ENCODE measurements at regions not wholly inside any gene's neighbourhood (a gene's known extent, or its start where the extent isn't known, plus 50 kb on each side); places are given as distances from the start of the nearest gene placed in this dataset.

GRCh38 chr3:67292356-67293121 lies 294.4 kb downstream of the KBTBD8 start:
- Mint-ChIP-seq H3K27ac (no peak overlapping the region), H3K36me3 (no peaks in the 10 kb centered on the region), H3K9me3 (no peaks in the 10 kb centered on the region), H3K4me3 (no peak overlapping the region), H3K27me3 (no peaks in the 10 kb centered on the region), H3K4me1 (peaks cover 0 to 4% (median 0%) of the 10 kb centered on the region in 4 donors)
- ATAC-seq (no peak), DNase-seq (no peak)
- POLR2A ChIA-PET, result no interaction called here

GRCh38 chr3:67294341-67294740 lies 296.2 kb downstream of the KBTBD8 start:
- no peak overlapping the region for H3K4me3 Mint-ChIP-seq
- H3K9me3 Mint-ChIP-seq, result no peaks in the 10 kb centered on the region
- POLR2A ChIA-PET, result no interaction called here
- no peak overlapping the region for H3K27ac Mint-ChIP-seq
- ATAC-seq, result no peak
- peaks cover 0 to 3% (median 0%) of the 10 kb centered on the region in 3 donors for H3K36me3 Mint-ChIP-seq
- DNase-seq, result no peak
- no peaks in the 10 kb centered on the region for H3K27me3 Mint-ChIP-seq
- H3K4me1 Mint-ChIP-seq, result peaks cover 0 to 4% (median 0%) of the 10 kb centered on the region in 4 donors

- H3K4me3 Mint-ChIP-seq, result no peak overlapping the region
- DNase-seq (no peak), ATAC-seq (no peak)
- H3K27me3 Mint-ChIP-seq, result no peaks in the 10 kb centered on the region
- no peak overlapping the region for H3K27ac Mint-ChIP-seq
- peaks cover 0 to 3% (median 0%) of the 10 kb centered on the region in 3 donors for H3K36me3 Mint-ChIP-seq
- H3K9me3 Mint-ChIP-seq, result no peaks in the 10 kb centered on the region
- POLR2A ChIA-PET, result no interaction called here
- no peaks in the 10 kb centered on the region for H3K4me1 Mint-ChIP-seq
Observed at GRCh38 chr3:67296039-67296892, 298.2 kb downstream of the KBTBD8 start.

GRCh38 chr3:67297715-67298475 lies 299.8 kb downstream of the KBTBD8 start:
- ATAC-seq (no peak), DNase-seq (no peak)
- Mint-ChIP-seq H3K9me3 (no peaks in the 10 kb centered on the region), H3K27ac (no peak overlapping the region), H3K4me1 (no peaks in the 10 kb centered on the region), H3K36me3 (peaks cover 0 to 3% (median 0%) of the 10 kb centered on the region in 3 donors), H3K27me3 (no peaks in the 10 kb centered on the region), H3K4me3 (no peak overlapping the region)
- POLR2A ChIA-PET, result interaction anchor here (0.6 kb wide), 1 partner anchor 308 kb away, joined by 4 read pairs; no protein-coding TSS in a partner anchor

GRCh38 chr3:67301556-67301955 lies 303.4 kb downstream of the KBTBD8 start:
- Mint-ChIP-seq H3K27ac (no peak overlapping the region), H3K4me3 (no peak overlapping the region), H3K9me3 (no peaks in the 10 kb centered on the region), H3K27me3 (peaks cover 0 to 3% (median 0%) of the 10 kb centered on the region in 5 donors), H3K4me1 (no peaks in the 10 kb centered on the region), H3K36me3 (peaks cover 0 to 3% (median 0%) of the 10 kb centered on the region in 3 donors)
- DNase-seq (no peak), ATAC-seq (no peak)
- POLR2A ChIA-PET, result no interaction called here

GRCh38 chr3:67302489-67302888 lies 304.4 kb downstream of the KBTBD8 start:
- POLR2A ChIA-PET, result no interaction called here

GRCh38 chr3:67305160-67305559 lies 307.1 kb downstream of the KBTBD8 start:
- POLR2A ChIA-PET, result no interaction called here
- H3K36me3 Mint-ChIP-seq, result peaks cover 0 to 4% (median 0%) of the 10 kb centered on the region in 3 donors
- peaks cover 0 to 3% (median 0%) of the 10 kb centered on the region in 5 donors for H3K27me3 Mint-ChIP-seq
- no peaks in the 10 kb centered on the region for H3K4me1 Mint-ChIP-seq
- no peak for DNase-seq
- no peak overlapping the region for H3K27ac Mint-ChIP-seq
- no peak overlapping the region for H3K4me3 Mint-ChIP-seq
- peaks cover 0 to 4% (median 0%) of the 10 kb centered on the region in 9 donors for H3K9me3 Mint-ChIP-seq
- ATAC-seq, result no peak

More at GRCh38 chr3:67302489-67302888, 304.4 kb downstream of the KBTBD8 start:
- ATAC-seq (no peak), DNase-seq (no peak)
- Mint-ChIP-seq H3K4me3 (no peak overlapping the region), H3K36me3 (peaks cover 0 to 4% (median 3%) of the 10 kb centered on the region in 3 donors), H3K4me1 (no peaks in the 10 kb centered on the region), H3K9me3 (peaks cover 0 to 4% (median 0%) of the 10 kb centered on the region in 9 donors), H3K27me3 (peaks cover 0 to 3% (median 0%) of the 10 kb centered on the region in 5 donors), H3K27ac (no peak overlapping the region)

- Mint-ChIP-seq H3K36me3 (peaks cover 0 to 4% (median 0%) of the 10 kb centered on the region in 3 donors), H3K4me1 (no peaks in the 10 kb centered on the region), H3K9me3 (peaks cover 0 to 4% (median 0%) of the 10 kb centered on the region in 9 donors), H3K27ac (no peak overlapping the region), H3K27me3 (peaks cover 0 to 3% (median 0%) of the 10 kb centered on the region in 5 donors), H3K4me3 (no peak overlapping the region)
- no peak for ATAC-seq
- POLR2A ChIA-PET, result no interaction called here
- DNase-seq, result no peak
Observed at GRCh38 chr3:67305922-67306321, 307.8 kb downstream of the KBTBD8 start.

GRCh38 chr3:67311440-67311839 lies 313.3 kb downstream of the KBTBD8 start:
- no peak overlapping the region for H3K4me3 Mint-ChIP-seq
- peaks cover 0 to 4% (median 0%) of the 10 kb centered on the region in 9 donors for H3K9me3 Mint-ChIP-seq
- ATAC-seq, result no peak
- POLR2A ChIA-PET, result no interaction called here
- H3K27me3 Mint-ChIP-seq, result peaks cover 0 to 2% (median 0%) of the 10 kb centered on the region in 5 donors
- peaks cover 0 to 4% (median 3%) of the 10 kb centered on the region in 3 donors for H3K36me3 Mint-ChIP-seq
- no peaks in the 10 kb centered on the region for H3K4me1 Mint-ChIP-seq
- no peak overlapping the region for H3K27ac Mint-ChIP-seq
- no peak for DNase-seq

GRCh38 chr3:67312155-67312554 lies 314.0 kb downstream of the KBTBD8 start:
- no peak overlapping the region for H3K4me3 Mint-ChIP-seq
- peaks cover 0 to 2% (median 0%) of the 10 kb centered on the region in 5 donors for H3K27me3 Mint-ChIP-seq
- DNase-seq (no peak), ATAC-seq (no peak)
- H3K27ac Mint-ChIP-seq, result no peak overlapping the region
- no peaks in the 10 kb centered on the region for H3K4me1 Mint-ChIP-seq
- POLR2A ChIA-PET, result no interaction called here
- H3K36me3 Mint-ChIP-seq, result peaks cover 0 to 4% (median 3%) of the 10 kb centered on the region in 3 donors
- peaks cover 0 to 4% (median 0%) of the 10 kb centered on the region in 9 donors for H3K9me3 Mint-ChIP-seq

GRCh38 chr3:67318162-67318561 lies 320.1 kb downstream of the KBTBD8 start:
- Mint-ChIP-seq H3K9me3 (peaks cover 0 to 25% (median 8%) of the 10 kb centered on the region in 9 donors), H3K4me1 (no peaks in the 10 kb centered on the region), H3K27ac (no peak overlapping the region), H3K27me3 (no peaks in the 10 kb centered on the region), H3K36me3 (peaks cover 0 to 6% (median 6%) of the 10 kb centered on the region in 3 donors), H3K4me3 (no peak overlapping the region)
- ATAC-seq (no peak), DNase-seq (no peak)
- POLR2A ChIA-PET, result no interaction called here

- no peaks in the 10 kb centered on the region for H3K27me3 Mint-ChIP-seq
- ATAC-seq (no peak), DNase-seq (no peak)
- POLR2A ChIA-PET, result no interaction called here
- H3K9me3 Mint-ChIP-seq, result peaks cover 0 to 25% (median 10%) of the 10 kb centered on the region in 9 donors
- no peak overlapping the region for H3K27ac Mint-ChIP-seq
- no peaks in the 10 kb centered on the region for H3K4me1 Mint-ChIP-seq
- H3K4me3 Mint-ChIP-seq, result no peak overlapping the region
- peaks cover 0 to 11% (median 9%) of the 10 kb centered on the region in 3 donors for H3K36me3 Mint-ChIP-seq
Observed at GRCh38 chr3:67324554-67324953, 326.4 kb downstream of the KBTBD8 start.

All from naive thymus-derived CD8-positive, alpha-beta T cell (primary cell).